HG02642 (cell line): ENCODE measurements at regions not wholly inside any gene's neighbourhood (a gene's known extent, or its start where the extent isn't known, plus 50 kb on each side); places are given as distances from the start of the nearest gene placed in this dataset.
"Not testable (repeated sequence)": the region's sequence is repeated elsewhere in the genome, so short reads cannot be mapped to it uniquely, and the experiment has no call there.

Experiments
- ATAC-seq: cut with Tn5 transposase; IDR thresholded peaks from one replicate; pipeline ENCODE4 v1.9.1; 2021; ENCODE audit warnings: mild to moderate bottlenecking; ENCODE audit not compliant: unreplicated experiment, poor library complexity

- not testable (repeated sequence) for ATAC-seq
Observed at GRCh38 chr20:26373066-26373465, 676.4 kb upstream of the ZNF337 start.

- no peak for ATAC-seq
Observed at GRCh38 chr20:26354511-26354910, 657.9 kb upstream of the ZNF337 start.

GRCh38 chr20:26347396-26347795 lies 650.7 kb upstream of the ZNF337 start:
- no peak for ATAC-seq

- not testable (repeated sequence) for ATAC-seq
Observed at GRCh38 chr20:26340460-26341065, 643.9 kb upstream of the ZNF337 start.

GRCh38 chr20:26324177-26324576 lies 627.5 kb upstream of the ZNF337 start:
- ATAC-seq, result no peak

GRCh38 chr20:26315054-26315453 lies 618.4 kb upstream of the ZNF337 start:
- ATAC-seq, result no peak

GRCh38 chr20:26309720-26310119 lies 613.1 kb upstream of the ZNF337 start:
- ATAC-seq, result not testable (repeated sequence)

GRCh38 chr20:26308961-26309360 lies 612.3 kb upstream of the ZNF337 start:
- no peak for ATAC-seq

GRCh38 chr20:26295006-26295405 lies 598.4 kb upstream of the ZNF337 start:
- ATAC-seq, result no peak

GRCh38 chr20:26288379-26289061 lies 591.9 kb upstream of the ZNF337 start:
- not testable (repeated sequence) for ATAC-seq

- no peak for ATAC-seq
Observed at GRCh38 chr20:26279238-26279637, 582.6 kb upstream of the ZNF337 start.

- ATAC-seq, result no peak
Observed at GRCh38 chr20:26277339-26277738, 580.7 kb upstream of the ZNF337 start.

GRCh38 chr20:26276554-26277210 lies 580.0 kb upstream of the ZNF337 start:
- no peak for ATAC-seq

GRCh38 chr20:26268762-26269161 lies 572.1 kb upstream of the ZNF337 start:
- not testable (repeated sequence) for ATAC-seq

GRCh38 chr20:26260925-26261324 lies 564.3 kb upstream of the ZNF337 start:
- ATAC-seq, result not testable (repeated sequence)

GRCh38 chr20:26252311-26252975 lies 555.8 kb upstream of the ZNF337 start:
- ATAC-seq, result not testable (repeated sequence)

GRCh38 chr20:26251376-26251775 lies 554.7 kb upstream of the ZNF337 start:
- ATAC-seq, result not testable (repeated sequence)

- ATAC-seq, result not testable (repeated sequence)
Observed at GRCh38 chr20:26250249-26251114, 553.8 kb upstream of the ZNF337 start.

GRCh38 chr20:26243731-26244130 lies 547.1 kb upstream of the ZNF337 start:
- ATAC-seq, result no peak

GRCh38 chr20:26220609-26221008 lies 524.0 kb upstream of the ZNF337 start:
- not testable (repeated sequence) for ATAC-seq
